GM20000 (cell line): ENCODE measurements at regions not wholly inside any gene's neighbourhood (a gene's known extent, or its start where the extent isn't known, plus 50 kb on each side); places are given as distances from the start of the nearest gene placed in this dataset.

ENCODE experiments used
- DNase-seq: peaks from one replicate; pipeline ENCODE4 v3.0.0; 2012; ENCODE audit warnings: low spot score
- TF ChIP-seq, protein P1 (sequence below): IDR thresholded peaks from 2 replicates; pipeline ENCODE4 v1.5.1; 2012; ENCODE audit warnings: mild to moderate bottlenecking, control low read depth; ENCODE audit errors: extremely low read depth, missing control alignments

GRCh38 chr7:19537942-19538401, 170.9 kb downstream of the POLR1F start:
- DNase-seq, result no peak
- TF ChIP-seq, protein P1, sequence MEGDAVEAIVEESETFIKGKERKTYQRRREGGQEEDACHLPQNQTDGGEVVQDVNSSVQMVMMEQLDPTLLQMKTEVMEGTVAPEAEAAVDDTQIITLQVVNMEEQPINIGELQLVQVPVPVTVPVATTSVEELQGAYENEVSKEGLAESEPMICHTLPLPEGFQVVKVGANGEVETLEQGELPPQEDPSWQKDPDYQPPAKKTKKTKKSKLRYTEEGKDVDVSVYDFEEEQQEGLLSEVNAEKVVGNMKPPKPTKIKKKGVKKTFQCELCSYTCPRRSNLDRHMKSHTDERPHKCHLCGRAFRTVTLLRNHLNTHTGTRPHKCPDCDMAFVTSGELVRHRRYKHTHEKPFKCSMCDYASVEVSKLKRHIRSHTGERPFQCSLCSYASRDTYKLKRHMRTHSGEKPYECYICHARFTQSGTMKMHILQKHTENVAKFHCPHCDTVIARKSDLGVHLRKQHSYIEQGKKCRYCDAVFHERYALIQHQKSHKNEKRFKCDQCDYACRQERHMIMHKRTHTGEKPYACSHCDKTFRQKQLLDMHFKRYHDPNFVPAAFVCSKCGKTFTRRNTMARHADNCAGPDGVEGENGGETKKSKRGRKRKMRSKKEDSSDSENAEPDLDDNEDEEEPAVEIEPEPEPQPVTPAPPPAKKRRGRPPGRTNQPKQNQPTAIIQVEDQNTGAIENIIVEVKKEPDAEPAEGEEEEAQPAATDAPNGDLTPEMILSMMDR, result no peak

DNA sequence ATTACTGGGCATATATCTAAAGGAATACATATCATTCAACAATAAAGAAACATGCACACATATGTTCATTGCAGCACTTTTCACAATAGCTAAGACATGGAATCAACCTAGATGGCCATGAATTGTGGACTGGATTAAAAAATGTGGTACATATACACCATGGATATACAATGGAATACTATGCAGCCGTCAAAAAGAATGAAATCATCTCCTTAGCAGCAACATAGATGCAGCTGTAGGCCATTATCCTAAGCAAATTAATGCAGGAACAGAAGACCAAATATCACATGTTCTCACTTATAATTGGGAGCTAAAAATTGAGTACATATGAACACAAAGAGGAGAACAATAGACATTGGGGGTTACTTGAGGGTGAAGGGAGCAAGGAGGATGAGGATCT, 175.6 kb downstream of the POLR1F start:
- TF ChIP-seq, protein P1, result no peak
- DNase-seq, result no peak

- TF ChIP-seq, protein P1, result no peak
- DNase-seq, result no peak
Measured at GRCh38 chr7:19530852-19531251, 178.0 kb downstream of the POLR1F start.

DNA sequence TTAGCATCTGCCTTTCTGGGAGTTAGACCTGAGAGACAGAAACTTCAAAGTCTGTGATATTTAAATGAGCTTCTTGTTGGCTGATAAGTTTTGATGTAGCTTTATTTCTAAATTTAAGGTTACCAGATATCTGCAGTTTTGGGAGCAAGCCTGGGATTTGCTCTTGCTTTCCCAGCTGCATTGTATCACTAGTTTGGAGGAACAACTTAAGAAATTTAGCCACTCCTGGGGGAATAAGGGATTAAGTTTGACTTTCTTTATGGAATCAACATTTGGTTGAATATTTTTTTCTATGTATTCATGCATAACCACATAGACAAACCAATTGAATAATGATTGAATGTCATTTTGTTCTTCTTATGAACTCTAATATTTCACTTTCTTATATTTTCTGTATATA, 178.6 kb downstream of the POLR1F start:
- TF ChIP-seq, protein P1, result no peak
- no peak for DNase-seq

DNA sequence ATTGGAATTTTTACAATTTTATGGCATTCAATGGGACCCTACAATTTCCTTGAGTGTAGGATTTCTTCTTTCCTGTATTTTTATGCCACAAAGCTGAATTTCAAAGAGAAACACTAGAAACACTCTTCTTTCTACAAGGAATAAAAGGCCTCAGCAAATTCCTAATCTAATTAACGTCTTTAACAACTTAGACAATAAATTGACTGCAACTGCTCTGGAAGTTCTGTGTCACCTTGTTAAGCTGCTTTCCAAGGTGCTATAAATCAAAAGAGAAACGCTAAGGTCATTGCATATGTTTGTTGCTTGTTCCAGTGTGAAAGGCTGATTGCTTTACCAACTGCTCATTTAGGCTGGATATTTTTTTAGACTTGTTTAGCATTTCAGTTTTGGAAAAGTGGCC, 182.2 kb downstream of the POLR1F start:
- TF ChIP-seq, protein P1, result no peak
- no peak for DNase-seq

- no peak for DNase-seq
- TF ChIP-seq, protein P1, result no peak
Measured at GRCh38 chr7:19522486-19522885, 186.4 kb downstream of the POLR1F start.

- TF ChIP-seq, protein P1, result no peak
- DNase-seq, result no peak
Measured at GRCh38 chr7:19520392-19520791, 188.4 kb downstream of the POLR1F start.
